GM19372 (cell line): ENCODE measurements at regions not wholly inside any gene's neighbourhood (a gene's known extent, or its start where the extent isn't known, plus 50 kb on each side); places are given as distances from the start of the nearest gene placed in this dataset.
"Not testable (repeated sequence)": the region's sequence is repeated elsewhere in the genome, so short reads cannot be mapped to it uniquely, and the experiment has no call there.

ENCODE experiments used
- ATAC-seq: cut with Tn5 transposase; IDR thresholded peaks from one replicate; pipeline ENCODE4 v1.9.1; 2021; ENCODE audit warnings: mild to moderate bottlenecking, low read depth, moderate library complexity; ENCODE audit not compliant: unreplicated experiment

DNA sequence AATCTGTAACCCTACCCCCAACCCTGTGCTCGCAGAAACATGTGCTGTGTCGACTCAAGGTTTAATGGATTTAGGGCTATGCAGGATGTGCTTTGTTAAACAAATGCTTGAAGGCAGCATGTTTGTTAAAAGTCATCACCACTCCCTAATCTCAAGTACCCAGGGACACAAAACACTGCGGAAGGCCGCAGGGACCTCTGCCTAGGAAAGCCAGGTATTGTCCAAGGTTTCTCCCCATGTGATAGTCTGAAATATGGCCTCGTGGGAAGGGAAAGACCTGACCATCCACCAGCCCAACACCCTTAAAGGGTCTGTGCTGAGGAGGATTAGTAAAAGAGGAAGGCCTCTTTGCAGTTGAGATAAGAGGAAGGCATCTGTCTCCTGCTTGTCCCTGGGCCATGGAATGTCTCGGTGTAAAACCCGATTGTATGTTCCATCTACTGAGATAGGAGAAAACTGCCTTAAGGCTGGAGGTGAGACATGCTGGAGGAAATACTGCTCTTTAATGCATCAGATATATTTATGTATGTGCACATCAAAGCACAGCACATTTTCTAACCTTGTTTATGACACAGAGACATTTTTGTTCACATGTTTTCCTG, 94.4 kb downstream of the LSM3 start:
- ATAC-seq = not testable (repeated sequence)

DNA sequence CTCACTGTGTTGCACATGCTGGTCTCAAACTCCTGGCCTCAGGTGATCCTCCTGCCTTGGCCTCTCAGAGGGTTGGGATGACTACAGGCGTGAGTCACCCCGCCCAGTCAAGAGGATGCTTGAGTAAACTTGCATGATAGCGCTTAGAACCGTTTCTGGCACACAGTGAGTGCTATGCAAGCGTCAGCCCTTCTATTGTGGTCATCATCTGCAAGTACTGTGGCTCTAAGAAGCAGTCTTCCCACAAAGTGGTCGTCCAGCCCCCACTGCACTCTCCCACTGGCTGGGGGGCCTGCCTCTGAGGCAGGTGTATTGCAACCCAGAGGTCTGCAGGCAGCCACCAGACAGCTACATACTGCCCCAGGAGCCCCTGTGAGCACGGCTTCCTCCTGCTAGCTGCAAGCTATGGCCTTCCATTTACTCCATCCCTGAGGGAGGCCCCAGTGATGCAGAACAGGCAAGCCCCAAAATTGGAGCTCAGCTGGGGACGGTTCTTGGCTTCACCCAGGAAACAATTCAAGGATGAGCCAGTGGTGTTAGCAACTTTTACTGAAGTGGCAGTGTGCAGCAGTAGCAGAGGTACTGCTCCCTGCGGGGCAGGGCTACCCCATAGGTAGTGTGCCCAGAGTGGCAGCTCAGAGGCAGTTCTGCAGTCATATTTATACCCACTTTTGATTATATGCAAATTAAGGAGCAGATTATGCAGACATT, 95.4 kb downstream of the LSM3 start:
- ATAC-seq = no peak

DNA sequence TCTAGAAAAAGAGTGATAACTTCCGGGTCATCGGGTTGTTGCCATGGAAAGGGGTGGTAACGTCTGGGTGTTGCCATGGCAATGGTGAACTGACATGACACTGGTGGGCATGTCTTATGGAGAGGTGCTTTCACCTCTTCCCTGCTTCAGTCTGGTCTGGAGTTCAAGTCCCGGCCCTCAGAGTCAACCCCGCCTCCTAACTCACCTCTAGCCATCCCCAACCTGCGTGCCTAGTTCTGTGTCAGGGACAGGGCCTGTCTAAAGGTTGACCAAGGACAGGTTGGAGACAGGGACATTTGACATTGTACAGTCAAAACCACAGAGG, 96.0 kb downstream of the LSM3 start:
- no peak for ATAC-seq

DNA sequence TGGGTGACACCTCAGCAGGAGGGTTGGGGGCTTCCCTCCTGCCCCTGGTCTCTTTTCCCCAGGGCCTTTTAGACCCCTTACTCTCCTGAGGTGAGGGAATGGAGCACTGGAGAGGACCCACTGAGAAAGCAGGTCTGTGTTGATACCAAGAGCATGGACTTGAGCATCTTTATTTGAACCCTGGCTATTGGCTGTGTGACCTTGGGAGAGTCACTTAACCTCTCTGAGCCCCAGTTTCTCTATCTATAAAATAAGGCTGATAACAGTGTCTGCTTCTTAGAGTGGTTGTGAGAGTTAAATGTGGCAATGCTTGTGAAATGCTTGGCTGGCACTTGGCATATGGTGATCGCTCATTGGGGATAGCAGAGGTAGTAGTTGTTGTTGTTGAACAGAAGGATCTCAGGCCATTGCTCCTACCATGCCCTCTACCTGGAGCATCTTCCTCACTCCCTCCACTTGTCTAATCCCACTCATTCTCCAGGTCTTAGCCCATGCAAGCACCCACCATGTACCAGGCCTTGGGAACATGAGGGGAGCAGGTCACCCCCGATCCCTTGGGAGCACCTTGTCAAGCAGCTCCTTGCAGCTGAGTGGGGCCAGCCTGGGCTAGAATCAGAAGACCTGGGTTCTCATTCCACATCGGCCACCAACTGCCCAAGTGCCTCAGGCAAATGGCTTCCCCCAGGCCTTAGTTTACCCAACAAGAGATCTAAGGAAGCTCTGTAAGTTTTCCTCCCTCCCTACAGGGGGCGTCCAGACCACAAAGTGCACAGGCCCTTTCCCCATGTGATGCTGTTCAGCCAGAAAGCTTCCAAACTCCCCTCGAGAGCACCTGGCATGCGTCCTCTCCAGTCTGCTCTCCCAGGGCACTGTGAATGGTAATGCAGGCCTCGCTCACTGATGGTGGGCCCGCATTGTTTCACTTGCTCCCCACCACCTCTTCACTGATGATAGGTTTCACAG, 96.7 kb downstream of the LSM3 start:
- ATAC-seq = no peak

DNA sequence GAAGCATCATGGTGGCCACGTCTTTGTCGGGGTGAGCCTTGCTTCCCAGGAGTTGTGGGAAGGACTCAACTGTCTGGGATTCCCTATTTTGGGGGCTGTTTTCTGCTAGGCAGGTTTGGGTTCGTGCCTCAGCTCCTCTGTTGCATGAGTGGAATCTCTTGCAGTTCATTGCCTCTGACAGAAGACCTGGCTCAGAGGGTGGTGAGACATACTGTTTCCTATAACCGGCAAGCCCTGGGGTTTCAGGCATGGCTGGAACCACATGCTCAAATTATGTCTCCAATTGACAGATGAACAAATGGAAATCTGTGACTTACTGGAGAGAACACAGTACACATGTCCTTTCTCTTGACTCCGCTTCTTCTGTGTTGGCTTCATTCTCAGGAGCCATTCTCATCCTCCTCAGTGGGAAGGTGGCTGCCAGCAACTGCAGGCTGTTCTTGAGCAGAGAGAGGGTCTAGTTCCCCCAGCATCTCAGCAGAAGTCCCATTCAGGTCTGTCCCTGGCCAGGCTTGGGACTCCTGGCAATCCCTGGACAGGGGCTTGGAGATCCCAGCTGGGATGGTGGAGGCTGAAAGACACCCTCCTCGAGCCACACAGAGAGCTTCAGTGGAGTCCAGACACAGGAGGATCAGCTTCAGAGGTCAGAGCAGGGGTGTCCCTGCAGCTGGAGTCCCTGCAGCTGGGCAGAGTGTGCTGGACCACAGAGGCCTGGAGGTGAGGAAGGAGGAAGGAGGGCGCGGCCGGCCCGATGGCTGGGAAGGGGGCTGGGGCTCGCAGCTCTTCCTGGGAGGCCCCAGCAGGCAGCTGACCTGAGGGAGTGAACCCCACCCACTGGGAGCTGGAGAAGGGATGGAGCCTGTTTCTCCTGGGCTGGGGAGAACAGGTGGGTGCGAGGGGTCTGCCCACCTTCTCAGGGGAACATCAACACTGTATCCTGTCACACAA, 97.6 kb downstream of the LSM3 start:
- ATAC-seq = no peak

DNA sequence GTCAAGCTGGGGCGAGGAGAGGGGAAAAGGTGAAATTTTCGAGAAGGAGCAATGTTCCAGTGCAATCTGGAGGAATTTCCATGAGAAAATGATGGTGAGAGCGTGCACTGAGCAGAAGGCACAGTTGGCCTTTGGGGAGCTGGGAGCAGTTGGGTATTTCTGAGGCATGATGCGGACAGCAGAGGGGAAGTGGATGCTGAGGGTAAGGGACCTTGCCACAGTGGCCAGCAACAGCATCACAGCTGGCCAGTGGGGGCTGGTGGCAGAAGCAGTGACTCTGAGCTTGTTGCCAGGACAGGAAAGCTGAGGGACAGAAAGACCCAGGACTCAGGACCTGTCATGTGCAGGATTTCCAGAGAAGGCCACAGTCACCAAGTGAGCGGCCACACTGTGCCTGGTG, 98.9 kb downstream of the LSM3 start:
- no peak for ATAC-seq

DNA sequence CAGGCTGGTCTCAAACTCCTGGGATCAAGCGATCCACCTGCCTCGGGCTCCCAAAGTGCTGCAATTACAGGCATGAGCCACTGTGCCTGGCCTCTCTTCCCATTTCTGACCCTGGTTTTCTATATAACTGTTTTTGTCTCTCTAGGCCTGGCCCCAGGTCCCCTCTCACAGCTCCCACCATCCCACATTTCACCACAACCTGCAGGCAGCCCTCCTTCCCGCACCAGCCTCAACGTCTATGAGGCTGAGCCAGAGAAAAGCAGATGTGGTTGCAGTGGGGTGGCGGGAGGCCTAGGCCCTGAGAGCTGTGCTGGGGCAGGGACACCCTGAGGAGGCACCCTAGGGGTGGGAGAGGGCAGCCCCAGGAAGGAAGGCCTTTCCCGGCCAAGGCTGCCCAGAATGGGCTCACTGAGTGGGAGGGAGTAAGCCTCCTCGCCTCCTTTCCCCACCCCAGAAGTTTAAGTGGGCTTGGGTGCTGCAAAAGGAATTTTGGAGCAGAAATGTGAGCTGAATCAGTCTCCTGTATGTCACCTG, 99.7 kb downstream of the LSM3 start:
- ATAC-seq = no peak

DNA sequence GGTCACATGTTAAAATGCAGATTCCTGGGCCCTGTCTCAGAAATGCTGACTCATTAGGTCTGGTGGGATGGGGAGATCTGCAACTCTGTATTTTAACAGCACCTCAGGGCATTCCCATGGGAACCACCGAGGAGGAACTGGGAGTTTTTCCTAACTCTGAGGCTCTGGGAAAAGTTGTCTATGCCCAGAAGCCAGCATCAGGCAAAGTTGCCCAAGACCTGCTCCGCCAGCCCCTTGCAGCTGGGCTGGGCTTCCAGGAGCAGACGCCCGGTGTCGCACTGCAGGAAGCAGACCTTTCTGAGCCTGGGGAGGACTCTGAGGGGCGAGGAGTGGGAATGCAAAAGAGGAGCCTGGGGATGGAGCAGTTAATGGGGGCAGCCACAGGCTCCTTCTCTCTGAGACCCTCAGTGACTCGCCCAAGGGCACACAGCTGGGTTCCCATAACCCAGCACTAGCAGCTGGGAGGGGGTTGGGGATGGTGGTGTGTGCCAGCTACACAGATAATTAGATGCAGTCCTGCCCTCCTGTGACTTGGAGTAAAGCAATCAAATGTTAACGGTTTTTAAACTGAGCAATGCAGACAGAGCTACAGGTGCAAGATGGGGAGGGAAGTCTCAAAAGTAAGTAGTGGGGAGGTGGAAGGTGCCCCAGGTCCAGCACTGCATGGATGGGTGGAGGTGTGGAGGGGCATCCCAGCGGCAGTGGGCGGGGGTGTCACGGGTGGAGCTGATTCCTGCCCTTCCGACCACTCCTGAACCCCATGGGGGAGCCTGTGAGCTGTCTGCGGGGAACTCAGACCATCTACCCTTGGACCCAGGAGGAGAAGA, 100.4 kb downstream of the LSM3 start:
- ATAC-seq = no peak

DNA sequence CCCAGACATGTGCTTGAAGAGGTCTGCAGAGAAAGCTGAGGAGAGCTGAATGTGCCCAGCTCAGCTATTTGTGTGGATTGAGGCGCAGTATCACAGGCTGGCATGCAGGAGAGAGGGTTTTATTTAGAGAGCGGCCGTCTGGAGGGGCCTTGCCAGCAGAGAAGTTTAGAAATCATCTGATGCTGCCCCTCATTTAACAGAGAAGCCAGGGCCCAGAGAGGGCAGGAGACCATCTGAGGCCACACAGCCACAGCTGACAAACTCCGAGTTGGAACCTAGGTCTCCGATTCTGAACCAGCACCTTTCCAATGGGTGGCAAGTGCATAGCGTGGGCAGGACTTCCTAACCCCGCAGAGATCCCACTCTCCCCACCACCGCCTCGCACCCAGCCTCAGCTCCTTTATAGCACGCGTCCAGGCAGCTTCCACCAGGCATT, 101.0 kb downstream of the LSM3 start:
- no peak for ATAC-seq

DNA sequence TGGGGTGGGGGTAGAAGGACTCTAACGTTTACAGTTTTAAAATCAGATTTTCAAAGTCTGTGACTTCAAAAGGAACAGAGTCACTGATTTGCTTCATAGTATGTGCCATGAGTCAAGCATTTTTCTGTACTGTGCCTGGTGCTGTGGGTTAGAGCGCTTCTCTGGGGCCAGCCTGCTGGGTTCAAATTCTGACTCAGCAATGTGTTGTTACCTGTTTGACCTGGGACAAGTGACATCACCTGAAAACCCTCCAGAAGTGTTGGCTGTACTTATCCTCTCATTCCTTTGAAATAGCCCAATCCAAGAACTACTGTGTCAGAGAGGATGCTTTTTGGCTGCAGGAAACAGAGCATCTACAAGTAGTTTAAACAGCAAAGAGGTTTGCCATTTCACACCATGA, 101.7 kb downstream of the LSM3 start:
- no peak for ATAC-seq

DNA sequence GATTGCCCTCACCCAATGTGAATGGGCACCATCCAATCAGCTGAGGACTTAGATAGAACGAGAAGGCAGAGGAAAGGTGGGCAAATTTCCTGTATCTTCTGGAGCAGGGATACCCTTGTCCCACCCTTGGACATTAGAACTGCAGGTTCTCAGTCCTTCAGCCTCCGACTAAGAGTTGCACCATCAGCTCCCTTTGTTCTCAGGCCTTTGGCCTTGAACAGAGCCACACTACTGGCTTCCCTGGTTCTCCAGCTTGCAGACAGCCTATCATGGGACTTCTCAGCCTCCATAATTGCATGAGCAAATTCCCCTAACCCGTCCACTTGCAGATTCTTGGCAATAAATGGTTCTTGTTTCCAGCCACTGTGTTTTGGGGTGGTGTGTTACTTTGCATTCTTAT, 102.4 kb downstream of the LSM3 start:
- no peak for ATAC-seq

DNA sequence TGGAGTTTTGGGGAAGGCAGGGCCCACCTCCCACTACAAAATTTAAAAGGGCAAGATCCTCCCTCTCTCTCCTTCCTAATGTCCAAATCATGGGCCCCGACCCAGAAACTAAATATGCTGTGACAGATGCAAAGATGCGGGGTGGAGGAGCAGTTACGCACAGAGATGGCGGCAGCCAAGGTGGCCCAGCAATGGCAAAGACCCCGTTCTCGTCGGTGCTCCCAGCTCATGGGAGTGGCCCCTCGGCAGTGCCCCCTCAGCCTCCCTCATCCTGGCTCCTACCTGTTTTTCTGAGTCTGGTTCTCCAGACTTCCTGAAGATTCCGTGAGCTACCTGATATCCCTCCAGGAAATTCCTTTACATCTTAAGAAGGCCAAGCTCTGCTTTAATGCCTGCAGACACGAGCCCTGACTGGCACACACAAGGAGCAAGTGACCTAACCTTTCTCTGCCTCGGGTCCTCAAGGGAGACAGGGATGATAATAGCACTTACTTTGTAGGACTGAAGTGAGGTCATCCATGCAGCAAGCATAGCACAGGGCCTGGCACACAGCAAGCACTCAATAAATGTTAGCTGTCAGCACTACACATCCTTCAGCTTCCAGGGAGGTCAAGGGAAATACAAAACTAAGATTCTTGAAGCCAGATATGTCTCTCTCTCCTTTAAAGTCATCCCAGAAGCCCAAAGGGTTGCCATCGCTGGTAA, 103.5 kb downstream of the LSM3 start:
- ATAC-seq = no peak

DNA sequence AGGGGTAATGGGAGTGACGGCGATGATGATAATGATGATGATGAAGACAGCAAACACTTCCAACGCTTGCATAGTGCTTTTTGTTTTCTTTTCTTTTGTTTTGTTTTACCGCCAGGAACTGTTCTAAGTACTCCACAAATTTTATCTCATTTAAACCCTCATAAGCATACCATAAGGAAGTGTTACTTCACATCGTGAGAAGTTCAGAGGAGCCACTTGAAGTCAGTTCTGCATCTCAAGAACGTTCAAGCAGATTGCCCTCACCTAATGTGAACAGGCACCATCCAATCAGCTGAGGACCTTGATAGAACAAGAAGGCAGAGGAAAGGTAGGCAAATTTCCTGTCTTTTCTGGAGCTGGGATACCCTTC, 104.1 kb downstream of the LSM3 start:
- ATAC-seq = no peak

DNA sequence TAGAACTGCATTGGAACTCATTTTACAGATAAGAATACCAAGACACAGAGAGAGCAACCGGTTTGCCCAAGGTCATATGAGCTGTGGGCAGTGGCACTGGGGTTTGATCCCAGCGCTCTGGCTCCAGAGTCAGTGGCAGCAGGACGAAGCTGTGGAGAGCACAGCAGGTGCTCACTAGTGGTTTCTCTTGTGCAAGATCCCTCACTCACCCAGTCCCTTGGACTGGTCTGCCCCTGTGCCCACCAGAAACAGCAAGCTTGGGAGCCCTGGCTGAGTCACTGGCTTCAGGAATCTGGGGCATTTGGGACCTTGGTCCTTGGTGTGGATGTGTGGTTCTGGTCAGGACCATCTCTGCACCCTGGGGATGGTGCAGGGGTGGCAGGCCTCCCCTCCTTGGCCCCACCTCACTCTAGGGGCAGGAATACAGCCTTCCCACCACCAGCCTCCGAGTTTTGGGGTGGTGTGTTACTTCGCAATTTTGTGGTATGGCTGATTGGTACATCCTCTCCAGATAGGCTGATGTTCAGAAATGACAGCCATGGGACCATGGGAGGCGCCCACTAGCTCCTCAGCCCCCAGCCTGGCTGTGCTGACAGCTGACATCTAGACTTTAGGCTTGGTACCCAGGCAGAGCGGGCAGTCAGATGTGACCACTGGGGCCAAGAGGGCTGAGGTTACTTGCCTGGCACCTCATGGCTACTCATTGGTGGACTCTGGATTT, 104.6 kb downstream of the LSM3 start:
- no peak for ATAC-seq

DNA sequence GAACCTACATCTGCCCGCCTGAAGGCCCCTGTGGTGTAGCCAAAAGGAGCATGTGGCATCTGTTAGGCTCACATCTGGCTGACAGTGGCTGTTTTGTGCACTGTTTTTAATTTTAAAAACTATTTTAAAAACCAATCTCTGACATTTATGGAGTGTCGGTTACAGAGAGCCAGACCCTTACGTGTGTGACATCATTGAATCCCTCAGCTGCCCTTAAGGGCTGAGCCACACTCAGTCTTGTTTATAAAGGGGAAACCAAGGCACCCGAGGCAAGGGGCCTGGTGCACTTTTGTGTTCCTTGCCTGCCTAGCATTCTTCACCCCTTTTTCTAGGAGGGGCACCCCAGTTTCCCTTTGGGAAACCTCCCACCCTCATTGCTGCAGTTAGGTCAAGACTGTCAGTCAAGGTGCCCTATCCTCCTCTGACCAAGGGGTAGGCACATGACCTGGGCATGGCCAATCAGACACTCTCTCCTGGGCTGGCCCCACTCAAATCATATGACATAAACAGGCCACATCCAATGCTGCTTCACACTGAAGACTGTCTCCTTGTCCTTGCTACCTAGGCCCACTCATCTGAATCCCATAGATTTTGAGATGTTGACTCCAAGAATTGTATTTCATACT, 105.3 kb downstream of the LSM3 start:
- no peak for ATAC-seq

DNA sequence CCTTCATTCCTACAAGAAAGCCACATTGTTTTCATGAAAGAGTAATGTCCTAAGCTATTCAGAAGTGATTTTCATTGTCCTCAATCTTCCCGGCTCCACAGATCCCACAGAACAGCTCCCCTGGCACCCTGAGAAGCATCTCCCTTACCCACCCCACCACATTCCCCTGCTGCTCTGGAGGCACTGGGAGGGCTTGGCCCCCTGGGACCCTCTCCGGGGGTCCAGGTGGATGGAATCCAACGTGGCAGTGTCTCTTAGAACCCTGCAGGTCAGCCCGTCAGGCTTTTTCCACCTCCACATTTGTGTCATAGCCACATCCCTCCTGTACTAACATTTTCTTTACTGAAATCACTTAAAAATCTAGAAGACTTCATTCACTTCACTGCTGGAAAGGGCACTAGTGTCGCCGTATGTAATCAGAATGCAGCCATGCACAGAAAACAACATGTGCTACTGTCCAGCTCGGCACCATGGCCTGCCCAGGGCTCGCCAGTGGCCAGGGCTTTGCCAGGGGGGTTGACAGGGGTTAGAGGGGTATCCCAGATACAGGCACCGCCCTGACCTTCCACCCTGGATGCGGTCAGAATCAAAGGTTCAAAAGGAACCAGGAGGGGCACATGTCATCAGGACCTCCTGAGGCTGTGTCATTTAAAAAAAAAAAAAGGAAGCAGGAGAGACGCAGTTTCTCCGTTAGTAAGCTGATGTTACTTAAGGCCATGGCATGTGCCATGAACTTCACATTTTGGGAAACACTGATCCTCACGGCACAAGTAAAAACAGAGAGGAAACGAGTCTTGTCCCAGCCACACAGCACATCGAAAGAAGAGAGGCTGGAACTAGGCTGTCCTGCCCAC, 106.3 kb downstream of the LSM3 start:
- ATAC-seq = no peak

DNA sequence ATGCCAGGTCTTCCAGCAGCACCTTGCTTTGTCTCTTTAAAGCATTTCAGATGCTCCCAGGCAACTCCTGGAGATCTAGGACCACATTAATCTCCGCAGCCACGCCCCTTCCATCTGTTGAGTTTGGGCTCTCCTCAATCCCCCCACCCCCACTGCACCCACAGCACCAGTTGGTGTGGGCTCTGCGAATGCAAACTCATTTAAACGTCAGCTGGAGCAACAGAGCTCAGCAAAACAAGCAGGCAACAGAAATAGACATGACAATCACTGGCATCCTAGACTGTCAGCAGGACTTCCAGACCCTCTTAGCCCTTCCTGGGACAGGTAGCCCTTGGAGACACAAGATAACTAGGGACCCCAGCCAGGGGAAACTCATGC, 106.9 kb downstream of the LSM3 start:
- no peak for ATAC-seq
